Kidney epithelial cell (primary cell): ENCODE measurements at regions not wholly inside any gene's neighbourhood (a gene's known extent, or its start where the extent isn't known, plus 50 kb on each side); places are given as distances from the start of the nearest gene placed in this dataset.

Experiments
- DNase-seq: peaks from one replicate; pipeline ENCODE4 v3.0.0-alpha.2; 2010; ENCODE audit warnings: low read depth
- H3K27me3 ChIP-seq: 2 replicates; pipeline ENCODE4 v1.6.0; 2011; ENCODE audit warnings: low read length; ENCODE audit not compliant: control insufficient read depth, insufficient read depth
- H3K36me3 ChIP-seq: 2 replicates; pipeline ENCODE4 v1.5.1; 2011; ENCODE audit warnings: low read length; ENCODE audit not compliant: control insufficient read depth, insufficient read depth
- H3K4me3 ChIP-seq: 2 replicates; pipeline ENCODE4 v1.5.1; 2011; ENCODE audit warnings: low read depth, mild to moderate bottlenecking, control low read depth, low read length
- TF ChIP-seq, protein P1 (sequence below): IDR thresholded peaks from 2 replicates; pipeline ENCODE4 v1.5.1; 2011; ENCODE audit warnings: mild to moderate bottlenecking, moderate library complexity, low read length, control low read depth, inconsistent platforms; ENCODE audit not compliant: insufficient read depth, poor library complexity, severe bottlenecking

DNA sequence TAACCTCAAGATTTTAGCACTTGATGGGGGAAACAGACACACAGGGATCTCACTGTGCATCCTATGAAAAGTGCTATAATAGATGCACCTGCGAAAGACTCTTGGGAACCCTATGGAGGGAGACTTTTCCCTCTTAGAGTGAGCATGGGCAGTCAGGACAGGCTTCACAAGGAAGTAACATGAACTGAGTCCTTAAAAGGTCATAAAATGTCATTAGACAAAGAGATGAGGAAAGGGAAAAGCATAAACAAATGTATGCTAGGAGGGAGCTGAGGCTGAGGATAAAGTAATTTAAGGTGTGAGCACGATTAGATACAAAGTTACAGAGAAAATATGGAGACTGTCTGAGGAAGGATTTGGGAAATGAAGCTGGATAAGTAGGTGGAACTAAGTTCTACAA lies 60.6 kb upstream of the MIER3 start:
- no peak for DNase-seq
- H3K4me3 ChIP-seq = no peak overlapping the region
- no peaks in the 10 kb centered on the region for H3K27me3 ChIP-seq
- TF ChIP-seq, protein P1, sequence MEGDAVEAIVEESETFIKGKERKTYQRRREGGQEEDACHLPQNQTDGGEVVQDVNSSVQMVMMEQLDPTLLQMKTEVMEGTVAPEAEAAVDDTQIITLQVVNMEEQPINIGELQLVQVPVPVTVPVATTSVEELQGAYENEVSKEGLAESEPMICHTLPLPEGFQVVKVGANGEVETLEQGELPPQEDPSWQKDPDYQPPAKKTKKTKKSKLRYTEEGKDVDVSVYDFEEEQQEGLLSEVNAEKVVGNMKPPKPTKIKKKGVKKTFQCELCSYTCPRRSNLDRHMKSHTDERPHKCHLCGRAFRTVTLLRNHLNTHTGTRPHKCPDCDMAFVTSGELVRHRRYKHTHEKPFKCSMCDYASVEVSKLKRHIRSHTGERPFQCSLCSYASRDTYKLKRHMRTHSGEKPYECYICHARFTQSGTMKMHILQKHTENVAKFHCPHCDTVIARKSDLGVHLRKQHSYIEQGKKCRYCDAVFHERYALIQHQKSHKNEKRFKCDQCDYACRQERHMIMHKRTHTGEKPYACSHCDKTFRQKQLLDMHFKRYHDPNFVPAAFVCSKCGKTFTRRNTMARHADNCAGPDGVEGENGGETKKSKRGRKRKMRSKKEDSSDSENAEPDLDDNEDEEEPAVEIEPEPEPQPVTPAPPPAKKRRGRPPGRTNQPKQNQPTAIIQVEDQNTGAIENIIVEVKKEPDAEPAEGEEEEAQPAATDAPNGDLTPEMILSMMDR = no peak
- H3K36me3 ChIP-seq = no peaks in the 10 kb centered on the region

GRCh38 chr5:57025961-57026360 lies 74.0 kb upstream of the MIER3 start:
- DNase-seq = no peak
- Histone ChIP-seq H3K27me3 (no peaks in the 10 kb centered on the region), H3K4me3 (no peak overlapping the region), H3K36me3 (no peaks in the 10 kb centered on the region)
- TF ChIP-seq, protein P1 = no peak

DNA sequence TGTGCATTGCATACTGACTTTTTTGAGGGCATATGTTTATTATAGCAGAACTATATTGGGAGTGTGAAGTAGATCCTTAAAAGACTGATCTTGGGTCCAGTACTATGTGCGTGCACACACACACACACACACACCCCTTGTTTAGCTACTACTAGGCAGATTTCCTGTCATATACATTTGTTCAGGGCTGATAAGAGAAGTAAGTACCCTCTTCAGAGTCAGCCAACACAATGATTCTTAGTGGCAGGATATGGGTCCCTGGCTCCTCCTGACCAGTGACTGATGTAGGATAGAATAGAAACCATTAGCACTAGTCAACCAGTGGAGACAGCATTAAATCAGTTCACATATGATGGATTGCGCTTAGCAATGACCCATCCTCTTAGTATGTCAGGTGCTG lies 76.2 kb upstream of the MIER3 start:
- no peaks in the 10 kb centered on the region for H3K36me3 ChIP-seq
- H3K27me3 ChIP-seq = no peaks in the 10 kb centered on the region
- TF ChIP-seq, protein P1 = no peak
- H3K4me3 ChIP-seq = no peak overlapping the region
- no peak for DNase-seq

DNA sequence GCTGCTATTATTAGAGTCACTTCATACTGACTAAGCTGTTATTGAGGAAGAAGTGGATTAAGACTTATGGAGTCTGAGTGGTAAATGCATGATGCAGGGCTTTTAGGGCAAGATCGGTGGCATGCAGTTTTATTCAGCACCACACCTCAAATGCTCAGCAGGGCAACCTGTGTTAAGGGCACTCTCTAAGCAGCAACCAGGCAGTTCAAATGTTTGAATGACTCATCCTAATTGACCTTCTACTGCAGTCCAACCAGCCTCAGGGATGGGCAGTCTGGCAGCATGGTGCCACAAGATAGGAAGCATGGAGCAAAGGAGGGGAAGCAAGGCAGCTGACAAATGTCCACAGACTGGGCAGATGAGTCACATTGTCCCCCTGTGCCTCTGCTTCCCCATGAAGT lies 80.2 kb upstream of the MIER3 start:
- TF ChIP-seq, protein P1 = no peak
- H3K36me3 ChIP-seq = no peaks in the 10 kb centered on the region
- no peak overlapping the region for H3K4me3 ChIP-seq
- DNase-seq = no peak
- H3K27me3 ChIP-seq = no peaks in the 10 kb centered on the region

GRCh38 chr5:57033103-57033502 lies 81.2 kb upstream of the MIER3 start:
- DNase-seq = no peak
- Histone ChIP-seq H3K27me3 (no peaks in the 10 kb centered on the region), H3K4me3 (no peak overlapping the region), H3K36me3 (no peaks in the 10 kb centered on the region)
- TF ChIP-seq, protein P1 = no peak

DNA sequence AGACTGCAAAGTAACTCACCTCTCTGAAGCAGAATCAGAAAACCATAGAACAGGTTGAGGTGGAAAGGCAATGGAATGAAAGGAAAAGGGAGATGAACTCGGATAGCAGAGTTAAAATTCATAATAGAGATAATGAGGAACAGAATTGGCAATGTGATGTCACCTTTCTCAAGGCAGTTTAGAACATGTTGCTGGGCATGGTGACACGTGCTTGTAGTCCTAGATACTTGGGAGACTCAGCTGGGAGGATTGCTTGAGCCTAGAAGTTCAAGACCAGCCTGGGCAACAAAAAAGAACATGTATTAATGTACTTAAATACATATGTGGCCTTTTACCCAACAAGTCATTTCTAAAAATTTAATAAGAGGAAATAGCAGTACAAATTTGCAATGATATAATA lies 81.6 kb upstream of the MIER3 start:
- Histone ChIP-seq H3K36me3 (no peaks in the 10 kb centered on the region), H3K4me3 (no peak overlapping the region), H3K27me3 (no peaks in the 10 kb centered on the region)
- no peak for DNase-seq
- TF ChIP-seq, protein P1 = no peak
